ENCODE measurements at regions not wholly inside any gene's neighbourhood (a gene's known extent, or its start where the extent isn't known, plus 50 kb on each side); places are given as distances from the start of the nearest gene placed in this dataset.

DNA sequence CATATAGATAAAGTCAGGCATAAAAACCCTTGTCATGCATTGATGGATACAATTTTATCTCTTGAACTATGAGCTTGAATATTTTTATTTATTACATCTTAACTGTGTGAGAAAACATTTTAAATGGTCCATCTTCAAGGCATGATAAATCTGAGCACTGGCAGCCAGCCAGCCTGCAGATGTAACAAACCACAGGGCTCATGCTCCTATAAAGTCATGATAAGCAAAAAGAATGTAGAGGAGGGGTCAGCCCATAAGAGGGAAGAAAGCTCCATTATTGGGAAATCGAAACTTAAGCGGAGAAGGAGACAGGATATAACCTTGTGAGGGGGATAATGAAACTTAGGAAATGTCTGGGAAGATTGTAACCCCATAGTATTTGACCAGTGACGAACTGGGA lies 839.0 kb downstream of the LRRIQ3 start:
- no peaks in the 10 kb centered on the region for H3K4me1 ChIP-seq
- intact Hi-C loops (cut with DNase I; ENCODE audit: low total_unique reads), result no loop called here
- H3K4me3 ChIP-seq, result no peak overlapping the region
- H3K27ac ChIP-seq, result no peak overlapping the region
- H3K27me3 ChIP-seq, result no peaks in the 10 kb centered on the region
- WGBS, 5 donors, result 86 to 90% (median 87%) methylated on average over 3 of the region's 3 CpGs
- no peaks in the 10 kb centered on the region for H3K36me3 ChIP-seq
- TF ChIP-seq POLR2A (IDR thresholded peaks at IDR 0.05), result no peak
- TF ChIP-seq, protein P1, sequence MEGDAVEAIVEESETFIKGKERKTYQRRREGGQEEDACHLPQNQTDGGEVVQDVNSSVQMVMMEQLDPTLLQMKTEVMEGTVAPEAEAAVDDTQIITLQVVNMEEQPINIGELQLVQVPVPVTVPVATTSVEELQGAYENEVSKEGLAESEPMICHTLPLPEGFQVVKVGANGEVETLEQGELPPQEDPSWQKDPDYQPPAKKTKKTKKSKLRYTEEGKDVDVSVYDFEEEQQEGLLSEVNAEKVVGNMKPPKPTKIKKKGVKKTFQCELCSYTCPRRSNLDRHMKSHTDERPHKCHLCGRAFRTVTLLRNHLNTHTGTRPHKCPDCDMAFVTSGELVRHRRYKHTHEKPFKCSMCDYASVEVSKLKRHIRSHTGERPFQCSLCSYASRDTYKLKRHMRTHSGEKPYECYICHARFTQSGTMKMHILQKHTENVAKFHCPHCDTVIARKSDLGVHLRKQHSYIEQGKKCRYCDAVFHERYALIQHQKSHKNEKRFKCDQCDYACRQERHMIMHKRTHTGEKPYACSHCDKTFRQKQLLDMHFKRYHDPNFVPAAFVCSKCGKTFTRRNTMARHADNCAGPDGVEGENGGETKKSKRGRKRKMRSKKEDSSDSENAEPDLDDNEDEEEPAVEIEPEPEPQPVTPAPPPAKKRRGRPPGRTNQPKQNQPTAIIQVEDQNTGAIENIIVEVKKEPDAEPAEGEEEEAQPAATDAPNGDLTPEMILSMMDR (IDR thresholded peaks at IDR 0.05), result no peak
- TF ChIP-seq POLR2AphosphoS5 (IDR thresholded peaks at IDR 0.05), result no peak
- no peak for TF ChIP-seq EP300 (IDR thresholded peaks at IDR 0.05)
- peak in 1 of 2 donors; percentile 8 for DNase-seq
- no peaks in the 10 kb centered on the region for H3K9me3 ChIP-seq

DNA sequence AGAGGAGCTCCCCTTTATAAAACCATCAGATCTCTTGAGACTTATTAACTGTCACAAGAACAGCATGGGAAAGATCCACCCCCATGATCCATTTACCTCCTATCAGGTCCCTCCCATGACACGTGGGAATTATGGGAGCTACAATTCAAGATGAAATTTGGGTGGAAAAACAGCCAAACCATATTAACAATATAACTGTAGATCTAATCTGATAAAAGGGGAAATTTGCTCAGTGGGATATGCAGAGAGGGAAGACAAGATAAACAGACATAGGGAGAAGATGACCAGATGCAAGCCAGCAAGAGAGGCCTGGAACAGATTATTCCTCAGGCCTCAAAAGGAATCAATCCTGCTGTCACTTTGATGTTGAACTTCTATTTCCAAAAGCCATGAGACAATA lies 841.5 kb downstream of the LRRIQ3 start:
- intact Hi-C loops (cut with DNase I; ENCODE audit: low total_unique reads), result no loop called here
- TF ChIP-seq POLR2A (IDR thresholded peaks at IDR 0.05) (no peak), EP300 (IDR thresholded peaks at IDR 0.05) (no peak), POLR2AphosphoS5 (IDR thresholded peaks at IDR 0.05) (no peak)
- TF ChIP-seq, protein P1 (IDR thresholded peaks at IDR 0.05), result no peak
- WGBS, 5 donors, result 0 to 90% (median 48%) methylated on average over 1 of the region's 1 CpG
- H3K4me1 ChIP-seq, result no peaks in the 10 kb centered on the region
- no peak for DNase-seq
- no peaks in the 10 kb centered on the region for H3K27me3 ChIP-seq
- H3K36me3 ChIP-seq, result no peaks in the 10 kb centered on the region
- no peaks in the 10 kb centered on the region for H3K9me3 ChIP-seq
- no peak overlapping the region for H3K27ac ChIP-seq
- H3K4me3 ChIP-seq, result no peak overlapping the region

DNA sequence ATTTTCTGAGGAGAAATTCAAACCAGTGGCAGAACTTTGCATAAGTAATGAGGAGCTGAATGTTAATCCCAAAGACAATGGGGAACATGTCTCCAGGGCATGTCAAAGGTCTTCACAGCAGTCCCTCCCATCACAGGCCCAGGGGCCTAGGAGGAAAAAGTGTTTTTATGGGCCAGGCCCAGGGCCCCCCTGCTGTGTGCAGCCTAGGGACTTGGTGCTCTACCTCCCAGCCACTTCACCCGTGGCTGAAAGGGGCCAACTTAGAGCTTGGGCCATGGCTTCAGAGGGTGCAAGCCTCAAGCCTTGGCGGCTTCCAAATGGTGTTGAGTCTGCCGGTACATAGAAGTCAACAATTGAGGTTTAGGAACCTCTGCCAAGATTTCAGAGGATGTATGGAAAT lies 854.0 kb downstream of the LRRIQ3 start:
- H3K4me1 ChIP-seq, result no peaks in the 10 kb centered on the region
- intact Hi-C loops (cut with DNase I; ENCODE audit: low total_unique reads), result no loop called here
- DNase-seq, result no peak
- no peaks in the 10 kb centered on the region for H3K27me3 ChIP-seq
- no peak for TF ChIP-seq POLR2A (IDR thresholded peaks at IDR 0.05)
- TF ChIP-seq, protein P1 (IDR thresholded peaks at IDR 0.05), result no peak
- TF ChIP-seq EP300 (IDR thresholded peaks at IDR 0.05), result no peak
- no peak for TF ChIP-seq POLR2AphosphoS5 (IDR thresholded peaks at IDR 0.05)
- WGBS, 5 donors, result 80 to 87% (median 84%) methylated on average over 2 to 3 of the region's 3 CpGs
- H3K27ac ChIP-seq, result no peak overlapping the region
- H3K4me3 ChIP-seq, result no peak overlapping the region
- H3K36me3 ChIP-seq, result no peaks in the 10 kb centered on the region
- peaks cover 0 to 7% (median 0%) of the 10 kb centered on the region in 4 donors for H3K9me3 ChIP-seq

DNA sequence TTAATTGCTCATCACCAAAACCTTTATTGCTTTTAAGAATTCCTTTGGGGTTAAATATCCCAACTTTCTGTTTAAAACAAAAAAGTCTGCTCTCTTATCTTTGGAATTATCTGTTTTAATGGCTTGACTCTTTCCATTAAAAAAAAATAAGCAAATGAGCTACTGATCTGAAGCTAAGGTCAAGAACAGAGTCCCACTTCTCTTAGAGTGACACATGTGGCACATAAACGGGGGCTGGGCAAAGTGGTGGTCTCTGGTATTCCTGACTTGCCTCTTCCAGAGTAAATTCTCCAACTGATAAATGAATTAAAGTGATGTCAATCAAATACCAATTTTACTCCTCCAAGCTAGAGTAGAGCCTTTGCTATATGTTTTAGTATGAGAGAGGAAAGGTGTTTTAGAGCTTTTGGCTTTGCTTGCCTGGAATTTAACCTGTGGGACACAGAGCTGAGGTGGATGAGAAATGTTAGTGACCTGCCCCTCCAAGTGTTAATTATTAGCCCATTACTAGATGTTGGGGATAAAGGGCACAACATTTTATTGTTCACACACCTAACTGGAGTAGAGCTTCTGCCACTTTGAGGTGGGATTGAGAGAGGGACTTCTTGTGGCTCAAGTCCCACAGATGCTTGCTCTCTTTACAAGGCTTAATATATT lies 864.0 kb downstream of the LRRIQ3 start:
- no peaks in the 10 kb centered on the region for H3K4me1 ChIP-seq
- intact Hi-C loops (cut with DNase I; ENCODE audit: low total_unique reads), result no loop called here
- no peaks in the 10 kb centered on the region for H3K27me3 ChIP-seq
- H3K4me3 ChIP-seq, result no peak overlapping the region
- DNase-seq, result no peak
- H3K27ac ChIP-seq, result no peak overlapping the region
- WGBS, 5 donors, result 50 to 70% (median 58%) methylated on average over 1 of the region's 1 CpG
- H3K36me3 ChIP-seq, result no peaks in the 10 kb centered on the region
- H3K9me3 ChIP-seq, result peaks cover 0 to 27% (median 6%) of the 10 kb centered on the region in 4 donors
- TF ChIP-seq, protein P1 (IDR thresholded peaks at IDR 0.05), result no peak
- no peak for TF ChIP-seq POLR2AphosphoS5 (IDR thresholded peaks at IDR 0.05)
- no peak for TF ChIP-seq EP300 (IDR thresholded peaks at IDR 0.05)
- no peak for TF ChIP-seq POLR2A (IDR thresholded peaks at IDR 0.05)
